ENCODE measurements at regions not wholly inside any gene's neighbourhood (a gene's known extent, or its start where the extent isn't known, plus 50 kb on each side); places are given as distances from the start of the nearest gene placed in this dataset.

GRCh38 chr16:6218855-6219254 is 1113.8 kb upstream of the RBFOX1 start:
- peaks cover 5% of the 10 kb centered on the region for H3K9me3 ChIP-seq (replicated peaks; ENCODE audit: control insufficient read depth, insufficient read depth, low read length)
- H4K20me1 ChIP-seq (replicated peaks; ENCODE audit: control insufficient read depth, extremely low read depth, insufficient read depth, low read length), result no peaks in the 10 kb centered on the region
- H3K79me2 ChIP-seq (ENCODE audit: control insufficient read depth, insufficient read depth, low read length), result no peaks in the 10 kb centered on the region
- intact Hi-C loops (cut with micrococcal nuclease) (no loop called here), dilution Hi-C loops (cut with MboI; ENCODE audit: extremely low pct_ligation_motif_present, low sequenced_read_pairs) (no loop called here)
- ChIA-PET POLR2A (no interaction called here), CTCF (no interaction called here)
- H3K27me3 ChIP-seq (ENCODE audit: control insufficient read depth in 2 of 2, insufficient read depth in 2 of 2, low read length in 2 of 2), result no peaks in the 10 kb centered on the region
- H3K4me3 ChIP-seq (replicated peaks in 1 of 3; ENCODE audit: insufficient read depth in 1 of 3, low read depth in 1 of 3, low read length in 3 of 3), result no peak overlapping the region
- no TSS peak for BruUV-seq (replicated peaks)
- no peak overlapping the region for H2AFZ ChIP-seq (ENCODE audit: low read depth, low read length)
- DNase-seq (ENCODE audit: low read depth, low spot score) (no peak), FAIRE-seq (no peak)
- no peaks in the 10 kb centered on the region for H3K4me1 ChIP-seq (ENCODE audit: control insufficient read depth, extremely low read depth, insufficient read depth, low read length)
- H3K27ac ChIP-seq (ENCODE audit: insufficient read depth, low read depth, low read length), result no peak overlapping the region
- TF ChIP-seq POLR2A (IDR thresholded peaks at IDR 0.05; ENCODE audit: low read depth, low read length), result no peak
- TF ChIP-seq CTCF (IDR thresholded peaks at IDR 0.05; ENCODE audit: extremely low read depth in 1 of 2, insufficient read depth in 1 of 2, low read depth in 1 of 2, low read length in 2 of 2), result no peak
- TF ChIP-seq JUN (IDR thresholded peaks at IDR 0.05; ENCODE audit: borderline replicate concordance, insufficient read depth, insufficient read length, low read depth), result no peak
- TF ChIP-seq POLR2AphosphoS5 (IDR thresholded peaks at IDR 0.05; ENCODE audit: insufficient read depth, low read depth, low read length), result no peak
- TF ChIP-seq GATA2 (IDR thresholded peaks at IDR 0.05; ENCODE audit: insufficient read depth, insufficient read length, low read depth, low read length), result no peak
- no peak for TF ChIP-seq FOS (IDR thresholded peaks at IDR 0.05; ENCODE audit: borderline replicate concordance, insufficient read depth, low read length)
- TF ChIP-seq MAX (IDR thresholded peaks at IDR 0.05; ENCODE audit: insufficient read depth, insufficient read length), result no peak
- no peak for TF ChIP-seq EZH2 (IDR thresholded peaks at IDR 0.05; ENCODE audit: borderline replicate concordance, low read depth, low read length, severe bottlenecking)
- no peak for TF ChIP-seq MYC (IDR thresholded peaks at IDR 0.05; ENCODE audit: low read depth, low read length)
- no peaks in the 10 kb centered on the region for H3K36me3 ChIP-seq (ENCODE audit: control insufficient read depth in 2 of 2, extremely low read depth in 1 of 2, insufficient read depth in 2 of 2, low read length in 2 of 2)
- no peaks in the 10 kb centered on the region for H3K9me1 ChIP-seq (replicated peaks; ENCODE audit: control insufficient read depth, extremely low read depth, insufficient read depth, low read length)
- H3K4me2 ChIP-seq (ENCODE audit: insufficient read depth, low read length), result no peak overlapping the region
- H3K9ac ChIP-seq (replicated peaks; ENCODE audit: extremely low read depth, insufficient read depth, low read length), result no peak overlapping the region
